ENCODE measurements at regions not wholly inside any gene's neighbourhood (a gene's known extent, or its start where the extent isn't known, plus 50 kb on each side); places are given as distances from the start of the nearest gene placed in this dataset.

- Mint-ChIP-seq H3K4me1 (peaks cover 41% of the 10 kb centered on the region), H3K4me3 (no peak overlapping the region), H3K27me3 (ENCODE audit: low read depth) (no peaks in the 10 kb centered on the region; the same call in 1 of the 2 replicates), H3K36me3 (peaks cover 23% of the 10 kb centered on the region), H3K9me3 (peaks cover 39% of the 10 kb centered on the region), H3K27ac (no peak overlapping the region)
- ChIA-PET POLR2A (no interaction called here), CTCF (no interaction called here)
- ATAC-seq (no peak), DNase-seq (ENCODE audit: low spot score) (no peak)
- TF ChIP-seq ZBTB43 (CRISPR knock-in tag; IDR thresholded peaks at IDR 0.05) = no peak
- no peak for TF ChIP-seq AR (CRISPR knock-in tag; IDR thresholded peaks at IDR 0.05)
- no peak for TF ChIP-seq OVOL2 (CRISPR knock-in tag; IDR thresholded peaks at IDR 0.05; ENCODE audit: borderline replicate concordance)
- no peak for TF ChIP-seq HMGA2 (CRISPR knock-in tag; IDR thresholded peaks at IDR 0.05)
- no peak for TF ChIP-seq TEAD4 (CRISPR knock-in tag; IDR thresholded peaks at IDR 0.05)
- no peak for TF ChIP-seq SMAD4 (CRISPR knock-in tag; IDR thresholded peaks at IDR 0.05)
- TF ChIP-seq PREB (CRISPR knock-in tag; IDR thresholded peaks at IDR 0.05; ENCODE audit: borderline replicate concordance) = no peak
- TF ChIP-seq PRDM15 (CRISPR knock-in tag; IDR thresholded peaks at IDR 0.05) = no peak
- TF ChIP-seq JUN (CRISPR knock-in tag; IDR thresholded peaks at IDR 0.05) = no peak
- TF ChIP-seq ZNF219 (CRISPR knock-in tag; IDR thresholded peaks at IDR 0.05; ENCODE audit: borderline replicate concordance) = no peak
- TF ChIP-seq ZNF512 (CRISPR knock-in tag; IDR thresholded peaks at IDR 0.05; ENCODE audit: borderline replicate concordance) = no peak
- no peak for TF ChIP-seq FOXJ3 (CRISPR knock-in tag; IDR thresholded peaks at IDR 0.05; ENCODE audit: borderline replicate concordance)
- TF ChIP-seq SP1 (CRISPR knock-in tag; conservative IDR thresholded peaks at IDR 0.05) = no peak
- no peak for TF ChIP-seq STAT6 (CRISPR knock-in tag; conservative IDR thresholded peaks at IDR 0.05; ENCODE audit: low read depth)
- no peak for TF ChIP-seq E2F4 (CRISPR knock-in tag; IDR thresholded peaks at IDR 0.05; ENCODE audit: borderline replicate concordance, low read depth)
- TF ChIP-seq CREM (CRISPR knock-in tag; IDR thresholded peaks at IDR 0.05) = no peak
- no peak for TF ChIP-seq TCF7 (CRISPR knock-in tag; IDR thresholded peaks at IDR 0.05; ENCODE audit: low read depth)
- no peak for TF ChIP-seq ZNF532 (CRISPR knock-in tag; IDR thresholded peaks at IDR 0.05; ENCODE audit: borderline replicate concordance)
- TF ChIP-seq ELF4 (CRISPR knock-in tag; IDR thresholded peaks at IDR 0.05; ENCODE audit: low read depth) = no peak
These were observed 277.0 kb upstream of the RMST start for GRCh38 chr12:97185567-97185966.

Data from WTC11 (cell line).